HG03354 (cell line): ENCODE measurements at regions not wholly inside any gene's neighbourhood (a gene's known extent, or its start where the extent isn't known, plus 50 kb on each side); places are given as distances from the start of the nearest gene placed in this dataset.
"Not testable (repeated sequence)": the region's sequence is repeated elsewhere in the genome, so short reads cannot be mapped to it uniquely, and the experiment has no call there.

Source experiments
- ATAC-seq: cut with Tn5 transposase; IDR thresholded peaks from one replicate; pipeline ENCODE4 v1.9.1; 2021; ENCODE audit warnings: mild to moderate bottlenecking; ENCODE audit not compliant: unreplicated experiment, poor library complexity, severe bottlenecking

DNA sequence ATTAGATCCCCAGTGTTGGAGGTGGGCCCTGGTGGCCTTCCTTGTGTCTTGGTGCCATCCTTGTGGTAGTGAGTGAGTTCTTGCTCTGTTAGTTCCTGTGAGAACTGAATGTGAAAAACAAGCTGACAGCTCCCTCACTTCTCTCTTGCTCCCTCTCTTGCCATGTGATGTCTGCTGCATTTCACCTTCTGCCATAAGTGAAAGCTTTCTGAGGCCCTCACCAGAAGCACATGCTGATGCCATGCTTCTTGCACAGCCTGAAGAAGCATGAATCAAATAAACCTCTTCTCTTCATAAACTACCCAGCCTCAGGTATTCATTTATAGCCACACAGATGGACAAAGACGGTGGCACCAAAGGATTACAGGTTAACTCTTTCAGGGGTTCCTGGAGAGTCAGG, 166.1 kb upstream of the ETV3 start:
- no peak for ATAC-seq

DNA sequence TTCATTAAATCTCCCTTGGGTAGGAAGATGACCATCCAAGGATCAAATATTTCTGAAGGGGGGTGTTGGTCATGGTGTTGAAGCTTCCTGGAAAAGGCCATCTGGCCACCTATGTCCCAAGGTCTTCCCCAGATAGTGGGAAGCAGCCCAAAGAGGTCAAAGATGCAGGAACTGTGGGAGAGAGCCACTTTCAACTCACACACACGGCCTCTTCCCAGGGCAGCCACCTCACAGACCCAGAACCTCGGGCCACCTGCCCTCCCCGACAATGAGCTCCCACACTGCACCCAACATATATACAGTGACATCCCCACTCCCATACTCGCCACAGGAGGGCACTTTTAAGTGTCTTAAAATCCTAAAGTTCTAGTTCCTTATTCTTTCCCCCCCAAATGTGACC, 164.5 kb upstream of the ETV3 start:
- no peak for ATAC-seq

DNA sequence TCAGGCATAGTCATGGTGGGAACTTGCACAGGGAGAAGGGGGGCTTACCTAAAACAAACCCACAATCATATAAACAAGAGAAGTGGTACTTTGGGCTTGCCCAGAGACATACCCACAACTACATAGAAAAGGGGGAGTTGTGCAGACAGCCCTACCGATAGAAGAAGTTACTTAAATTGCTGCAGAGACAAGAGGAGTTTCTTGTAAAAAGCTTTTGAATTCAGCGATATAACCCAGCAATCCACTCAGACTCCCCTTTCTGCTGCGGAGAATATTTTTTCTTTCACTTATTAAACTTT, 164.0 kb upstream of the ETV3 start:
- no peak for ATAC-seq

GRCh38 chr1:157301477-157302198, 163.4 kb upstream of the ETV3 start:
- ATAC-seq = no peak

DNA sequence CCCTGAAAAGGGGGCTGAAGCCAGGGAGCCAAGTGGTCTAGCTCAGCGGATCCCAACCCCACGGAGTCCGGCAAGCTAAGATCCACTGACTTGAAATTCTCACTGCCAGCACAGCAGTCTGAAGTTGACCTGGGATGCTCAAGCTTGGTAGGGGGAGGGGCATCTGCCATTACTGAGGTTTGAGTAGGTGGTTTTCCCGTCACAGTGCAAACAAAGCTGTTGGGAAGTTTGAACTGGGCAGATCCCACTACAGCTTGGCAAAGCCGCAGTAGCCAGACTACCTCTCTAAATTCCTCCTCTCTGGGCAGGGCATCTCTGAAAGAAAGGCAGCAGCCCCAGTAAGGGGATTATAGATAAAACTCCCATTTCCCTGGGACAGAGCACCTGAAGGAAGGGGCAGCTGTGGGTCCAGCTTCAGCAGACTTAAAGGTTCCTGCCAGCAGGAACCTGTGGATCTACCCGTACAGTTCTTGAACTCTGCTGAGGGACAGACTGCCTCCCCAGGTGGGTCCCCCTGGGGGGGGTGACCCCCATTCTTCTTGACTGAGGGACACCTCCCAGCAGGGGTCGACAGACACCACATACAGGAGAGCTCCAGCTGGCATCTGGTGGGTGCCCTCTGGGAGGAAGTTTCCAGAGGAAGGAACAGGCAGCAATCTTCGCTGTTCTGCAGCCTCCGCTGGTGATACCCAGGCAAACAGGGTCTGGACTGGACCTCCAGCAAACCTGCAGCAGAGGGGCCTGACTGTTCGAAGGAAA, 156.4 kb upstream of the ETV3 start:
- not testable (repeated sequence) for ATAC-seq

GRCh38 chr1:157292809-157293564, 154.8 kb upstream of the ETV3 start:
- no peak for ATAC-seq

- ATAC-seq = no peak
Measured at GRCh38 chr1:157292302-157292701, 154.1 kb upstream of the ETV3 start.

DNA sequence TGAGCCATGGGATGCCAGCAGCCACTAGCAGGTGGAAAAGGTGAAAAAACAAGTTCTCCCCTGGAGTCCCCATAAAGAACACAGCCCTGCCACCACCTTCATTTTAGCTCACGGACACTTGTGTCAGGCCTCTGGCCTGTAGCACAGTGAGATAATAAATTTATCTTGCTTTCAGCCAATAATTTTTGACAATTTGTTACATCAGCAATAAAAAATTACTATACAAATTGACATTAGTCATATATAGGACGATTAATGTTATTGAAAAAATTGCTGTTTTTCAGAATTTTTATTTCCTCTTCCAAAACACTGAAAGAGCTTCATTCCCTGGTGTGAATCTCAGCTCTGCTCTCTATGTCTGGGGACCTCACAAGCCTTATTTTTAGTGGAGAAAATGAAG, 152.9 kb upstream of the ETV3 start:
- no peak for ATAC-seq

DNA sequence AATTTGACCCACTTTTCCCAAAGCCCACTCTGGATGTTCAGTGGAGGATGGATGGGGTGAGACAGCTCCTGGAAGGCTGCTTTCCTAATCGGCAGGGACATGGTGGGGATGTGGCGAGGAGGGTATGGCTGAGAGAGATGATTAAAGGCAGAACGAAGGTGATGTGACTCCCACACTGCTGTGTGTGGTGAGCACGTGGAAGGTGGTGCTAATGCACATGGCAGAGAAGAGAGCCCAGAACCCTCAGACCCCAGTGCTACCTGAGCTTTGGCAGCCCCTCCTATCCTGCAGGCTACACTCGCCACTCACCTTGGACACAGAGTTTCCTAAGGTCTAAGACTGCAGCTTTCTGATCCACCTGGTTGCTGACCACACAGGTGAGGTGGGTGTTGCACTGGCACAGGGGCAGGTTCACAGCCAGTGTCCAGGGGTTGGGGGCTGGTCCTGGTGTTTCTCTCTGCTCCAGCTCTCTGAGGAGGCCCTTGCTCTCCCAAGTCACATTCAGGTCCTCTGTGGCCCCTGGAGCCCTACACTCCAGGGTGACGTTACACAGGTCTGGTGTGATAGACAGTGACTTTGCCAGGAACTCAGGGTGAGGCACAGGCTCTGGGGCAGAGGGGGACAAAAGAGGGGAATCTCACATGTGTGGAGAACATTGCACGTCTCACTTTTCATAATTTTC, 151.4 kb upstream of the ETV3 start:
- no peak for ATAC-seq

GRCh38 chr1:157288996-157289395, 150.8 kb upstream of the ETV3 start:
- ATAC-seq = no peak

DNA sequence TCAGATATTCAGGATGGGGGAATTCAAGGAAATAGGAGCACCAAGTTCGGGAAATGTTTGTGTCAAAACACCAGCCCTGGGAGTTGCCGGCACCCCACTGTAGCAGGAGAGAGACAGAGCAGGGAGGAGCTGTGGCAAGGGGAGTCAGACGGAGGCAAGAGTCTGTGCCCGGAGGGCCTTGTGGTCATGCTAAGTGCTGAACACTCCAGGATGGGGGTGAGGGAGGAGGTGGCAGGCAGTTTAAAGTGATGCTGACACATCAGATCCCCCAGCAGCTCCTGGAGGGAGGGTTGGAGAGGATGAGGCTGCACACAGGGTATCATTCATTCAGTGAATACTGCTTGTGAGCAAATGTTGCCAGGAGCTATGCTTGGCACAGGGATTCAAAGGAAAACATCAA, 150.3 kb upstream of the ETV3 start:
- ATAC-seq = no peak

- no peak for ATAC-seq
Measured at GRCh38 chr1:157288006-157288405, 149.8 kb upstream of the ETV3 start.

DNA sequence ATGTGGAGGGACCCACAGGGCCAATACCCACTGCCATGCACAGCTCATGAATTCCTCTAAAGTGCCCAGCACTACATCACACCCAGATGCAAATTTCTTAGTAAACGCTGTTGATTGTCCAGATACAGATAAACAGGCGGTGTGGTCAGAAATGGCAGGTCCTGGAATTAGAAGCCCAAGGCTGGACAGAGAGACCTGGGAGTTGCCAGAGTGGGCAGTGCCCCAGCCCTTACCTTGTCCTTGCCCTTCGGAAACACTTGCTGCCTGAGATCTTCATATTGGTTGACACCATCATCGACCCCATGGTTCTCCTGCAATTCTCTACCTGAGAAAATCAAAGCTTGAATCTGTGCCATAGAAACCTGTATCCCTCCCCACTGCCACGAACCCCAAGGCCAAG, 149.3 kb upstream of the ETV3 start:
- no peak for ATAC-seq

- no peak for ATAC-seq
Measured at GRCh38 chr1:157286646-157287420, 148.6 kb upstream of the ETV3 start.

DNA sequence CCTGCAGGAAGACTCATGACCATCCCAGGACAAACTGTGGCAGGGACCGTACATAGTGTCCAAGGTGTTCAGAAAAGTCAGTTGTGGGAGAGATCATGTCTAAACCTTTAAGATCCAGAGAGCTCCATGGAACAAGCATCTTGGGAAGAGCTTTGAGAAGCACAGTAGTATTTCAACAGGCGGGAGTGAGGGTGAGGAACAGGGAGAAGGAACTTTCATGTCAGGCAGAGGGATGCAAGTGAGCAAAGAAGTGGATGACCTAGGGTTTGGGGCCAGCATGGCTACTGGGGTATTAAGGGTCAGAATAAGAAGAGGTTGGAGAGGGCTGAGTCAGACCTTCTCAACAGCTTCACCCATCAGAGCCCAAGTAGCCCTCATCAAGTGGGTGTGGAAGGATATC, 147.9 kb upstream of the ETV3 start:
- ATAC-seq = no peak

DNA sequence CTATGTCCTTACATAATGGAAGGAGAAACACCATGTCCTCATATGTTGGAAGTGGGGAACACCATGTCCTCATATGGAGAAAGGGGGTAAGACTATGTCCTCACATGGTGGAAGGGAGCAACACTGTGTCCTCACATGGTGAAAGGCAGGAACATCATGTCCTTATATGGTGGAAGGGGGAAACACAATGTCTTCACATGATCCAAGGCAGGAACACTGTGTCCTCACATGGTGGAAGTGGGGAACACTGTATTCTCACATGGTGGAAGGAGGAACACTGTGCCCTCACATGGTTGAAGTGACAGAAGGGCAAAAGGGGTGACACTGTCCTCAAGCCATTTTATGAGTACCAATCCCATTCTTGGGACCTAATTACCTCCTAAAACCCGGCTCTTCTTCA, 146.3 kb upstream of the ETV3 start:
- no peak for ATAC-seq

DNA sequence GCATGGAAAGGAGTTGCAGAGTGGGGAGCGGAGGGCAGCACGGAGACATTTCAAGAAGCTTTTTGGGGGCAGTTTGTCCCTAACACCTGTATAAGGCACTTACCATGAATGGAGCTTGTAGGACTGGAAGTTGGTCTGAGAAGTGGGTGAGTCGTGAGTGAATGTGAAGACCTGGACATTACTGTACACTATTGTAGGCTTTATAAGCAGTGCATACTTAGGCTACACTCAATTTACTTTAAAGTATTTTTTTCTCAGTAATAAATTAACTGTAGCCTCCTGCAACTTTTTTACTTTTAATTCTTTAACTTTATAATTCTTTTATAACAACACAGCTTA, 141.6 kb upstream of the ETV3 start:
- ATAC-seq = no peak

DNA sequence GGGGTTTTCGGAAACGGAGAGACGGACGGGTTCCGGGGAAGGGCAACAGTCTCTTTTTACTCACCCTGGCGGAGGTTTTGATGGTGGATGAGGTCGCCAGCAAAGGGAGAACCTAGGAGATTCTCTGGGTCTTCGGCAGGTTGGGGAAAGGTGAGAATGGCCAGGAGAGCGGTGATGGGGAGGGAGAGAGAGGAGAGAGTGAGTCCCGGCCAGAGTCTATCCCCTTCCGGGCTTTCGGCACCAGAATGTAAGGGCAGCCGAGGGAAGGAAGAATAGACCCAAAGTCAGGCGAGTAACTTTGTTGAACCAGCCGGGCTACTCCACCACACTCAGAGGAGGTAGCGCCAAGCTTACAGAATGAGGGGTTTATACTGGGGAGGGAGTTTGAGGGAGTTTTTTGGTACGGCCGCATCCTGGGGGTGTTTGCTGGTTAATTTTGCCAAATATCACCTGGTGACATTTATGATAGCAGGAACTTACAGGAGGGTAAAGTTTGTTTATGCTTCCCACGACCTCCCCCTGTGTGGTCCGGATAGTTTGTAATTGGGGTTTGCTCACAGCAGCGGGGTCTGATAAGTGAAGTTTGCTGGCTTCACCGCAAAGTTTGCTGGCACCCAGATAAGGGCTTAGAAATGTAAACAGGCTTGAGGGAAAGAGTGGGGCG, 141.1 kb upstream of the ETV3 start:
- no peak for ATAC-seq

DNA sequence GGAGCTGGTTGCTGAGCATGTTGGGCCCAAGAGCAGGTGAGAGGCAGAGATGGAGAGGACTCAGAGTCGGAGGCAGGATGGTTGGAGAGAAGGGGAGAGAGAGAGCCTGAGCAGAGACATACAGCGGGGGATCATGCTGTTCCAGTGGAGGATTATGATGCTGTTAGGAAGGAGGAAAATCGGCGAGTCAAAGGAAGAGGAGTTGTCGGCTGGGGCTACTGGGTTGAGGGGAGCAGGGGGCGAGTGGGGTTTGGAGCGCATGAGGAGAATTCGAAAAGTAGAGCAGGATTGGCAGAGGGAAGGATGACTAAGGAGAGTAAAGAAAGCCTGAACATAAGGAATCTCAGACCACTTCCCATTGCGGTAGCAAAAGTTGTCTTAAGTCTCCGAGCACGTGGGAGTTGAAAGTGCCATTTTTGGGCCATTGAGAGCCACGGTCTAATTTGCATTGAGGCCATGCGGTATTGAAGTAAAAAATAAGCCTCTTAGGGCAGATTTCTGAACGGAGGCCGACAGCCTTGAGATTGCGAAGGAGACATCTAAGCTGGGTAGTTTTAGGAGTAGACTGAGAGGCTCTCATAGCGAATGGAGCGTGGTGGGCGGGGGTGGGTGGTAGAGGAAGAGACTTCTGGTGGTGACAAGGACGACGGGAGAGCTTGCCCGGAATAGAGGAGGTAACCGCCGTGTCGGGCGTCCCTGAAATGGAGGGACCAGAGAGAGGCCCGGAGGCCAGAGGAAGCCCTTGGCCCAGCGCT, 140.4 kb upstream of the ETV3 start:
- ATAC-seq = no peak
